Naive thymus-derived CD8-positive, alpha-beta T cell (primary cell): ENCODE measurements at regions not wholly inside any gene's neighbourhood (a gene's known extent, or its start where the extent isn't known, plus 50 kb on each side); places are given as distances from the start of the nearest gene placed in this dataset.

Experiments
- ATAC-seq, 2 donors: fragments of 150-1000 bp; cut with Tn5 transposase in 1 of 2; sonication (Bioruptor Pico), chemical (Tn5 transposase) in 1 of 2; 1 replicate in 1 of 2; 2 replicates in 1 of 2; pipeline ENCODE4 v1.10.0; 2021; ENCODE audit warnings: mild to moderate bottlenecking in 2 of 2, moderate library complexity in 2 of 2
- POLR2A ChIA-PET: fragments of 350-600 bp; sonication (Branson Sonifier 250); formaldehyde crosslinking; loops from one replicate; lab custom pipeline; 2021; ENCODE audit warnings: antibody characterized with exemption; lab: Charles Lee
- DNase-seq, 10 donors: peaks; one replicate each; pipeline versions ENCODE4 v3.0.0 to v3.0.0-alpha.2; 2020 to 2022
- H3K27ac Mint-ChIP-seq, 10 donors: one replicate each; pipeline ENCODE4 v1.8.0; 2020 to 2022; ENCODE audit warnings: mild to moderate bottlenecking in 10 of 10, mixed read lengths in 10 of 10, moderate library complexity in 4 of 10, inconsistent platforms in 1 of 10
- H3K27me3 Mint-ChIP-seq, 5 donors: one replicate each; pipeline ENCODE4 v1.8.0; 2021 to 2022; ENCODE audit warnings: mixed read lengths in 5 of 5
- H3K36me3 Mint-ChIP-seq, 3 donors: one replicate each; pipeline ENCODE4 v1.8.0; 2020 to 2022; ENCODE audit warnings: mixed read lengths in 3 of 3, mild to moderate bottlenecking in 2 of 3, inconsistent platforms in 1 of 3
- H3K4me1 Mint-ChIP-seq, 4 donors: one replicate each; pipeline ENCODE4 v1.8.0; 2021 to 2022; ENCODE audit warnings: mixed read lengths in 4 of 4
- H3K4me3 Mint-ChIP-seq, 10 donors: one replicate each; pipeline ENCODE4 v1.8.0; 2020 to 2022; ENCODE audit warnings: mild to moderate bottlenecking in 10 of 10, mixed read lengths in 10 of 10, moderate library complexity in 6 of 10, inconsistent platforms in 1 of 10
- H3K9me3 Mint-ChIP-seq, 9 donors: one replicate each; pipeline ENCODE4 v1.8.0; 2020 to 2022; ENCODE audit warnings: mixed read lengths in 9 of 9, mild to moderate bottlenecking in 3 of 9, inconsistent platforms in 1 of 9, moderate library complexity in 1 of 9

DNA sequence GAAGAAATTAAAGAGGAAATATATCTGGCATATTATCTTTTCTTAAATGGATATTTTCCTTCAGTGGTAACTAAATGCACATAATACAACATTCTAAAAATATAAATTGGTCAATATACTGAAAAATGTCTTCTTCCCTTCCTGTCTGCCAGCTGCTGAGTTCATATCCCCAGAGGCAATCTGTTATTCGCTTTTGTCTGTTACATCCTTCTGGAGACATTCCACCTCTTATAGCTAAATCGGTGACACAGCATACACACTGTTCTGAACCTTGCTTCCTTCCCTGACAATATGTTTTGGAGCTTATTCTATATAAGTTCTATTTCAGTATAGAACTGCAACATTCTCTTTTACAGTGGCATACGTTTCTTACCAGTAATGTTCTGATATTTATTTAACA, 147.8 kb downstream of the TENT4A start:
- POLR2A ChIA-PET, result no interaction called here
- ATAC-seq, result no peak

GRCh38 chr5:6861667-6862066, 148.4 kb downstream of the TENT4A start:
- no peak for ATAC-seq
- Mint-ChIP-seq H3K9me3 (peaks cover 0 to 10% (median 4%) of the 10 kb centered on the region in 9 donors), H3K4me1 (peaks cover 0 to 2% (median 0%) of the 10 kb centered on the region in 4 donors), H3K4me3 (no peak overlapping the region), H3K36me3 (peaks cover 0 to 2% (median 0%) of the 10 kb centered on the region in 3 donors), H3K27me3 (peaks cover 0 to 4% (median 1%) of the 10 kb centered on the region in 5 donors), H3K27ac (no peak overlapping the region)
- POLR2A ChIA-PET, result no interaction called here
- no peak for DNase-seq

More for the DNA sequence above, 147.8 kb downstream of the TENT4A start:
- Mint-ChIP-seq H3K27ac (no peak overlapping the region), H3K27me3 (peaks cover 0 to 4% (median 1%) of the 10 kb centered on the region in 5 donors), H3K4me1 (no peaks in the 10 kb centered on the region), H3K9me3 (peaks cover 0 to 10% (median 4%) of the 10 kb centered on the region in 9 donors), H3K4me3 (no peak overlapping the region), H3K36me3 (peaks cover 0 to 2% (median 0%) of the 10 kb centered on the region in 3 donors)
- no peak for DNase-seq

GRCh38 chr5:6862306-6862705, 149.1 kb downstream of the TENT4A start:
- H3K36me3 Mint-ChIP-seq, result peaks cover 0 to 2% (median 0%) of the 10 kb centered on the region in 3 donors
- H3K4me3 Mint-ChIP-seq, result no peak overlapping the region
- peaks cover 0 to 2% (median 0%) of the 10 kb centered on the region in 4 donors for H3K4me1 Mint-ChIP-seq
- POLR2A ChIA-PET, result no interaction called here
- DNase-seq, result no peak
- H3K27me3 Mint-ChIP-seq, result peaks cover 0 to 4% (median 1%) of the 10 kb centered on the region in 5 donors
- H3K27ac Mint-ChIP-seq, result no peak overlapping the region
- peaks cover 0 to 10% (median 4%) of the 10 kb centered on the region in 9 donors for H3K9me3 Mint-ChIP-seq
- no peak for ATAC-seq

GRCh38 chr5:6867712-6868111, 154.5 kb downstream of the TENT4A start:
- Mint-ChIP-seq H3K27me3 (no peaks in the 10 kb centered on the region), H3K36me3 (no peaks in the 10 kb centered on the region), H3K4me3 (no peak overlapping the region), H3K9me3 (peaks cover 0 to 7% (median 1%) of the 10 kb centered on the region in 9 donors), H3K4me1 (peaks cover 0 to 5% (median 0%) of the 10 kb centered on the region in 4 donors), H3K27ac (no peak overlapping the region)
- DNase-seq (no peak), ATAC-seq (no peak)
- POLR2A ChIA-PET, result no interaction called here

- Mint-ChIP-seq H3K4me3 (no peak overlapping the region), H3K4me1 (peaks cover 0 to 5% (median 0%) of the 10 kb centered on the region in 4 donors), H3K27me3 (no peaks in the 10 kb centered on the region), H3K36me3 (no peaks in the 10 kb centered on the region), H3K9me3 (peaks cover 0 to 4% (median 0%) of the 10 kb centered on the region in 9 donors), H3K27ac (no peak overlapping the region)
- DNase-seq, result no peak
- POLR2A ChIA-PET, result no interaction called here
- no peak for ATAC-seq
Measured at GRCh38 chr5:6868171-6868570, 154.9 kb downstream of the TENT4A start.

GRCh38 chr5:6868575-6869215, 155.5 kb downstream of the TENT4A start:
- no peak overlapping the region for H3K27ac Mint-ChIP-seq
- H3K27me3 Mint-ChIP-seq, result no peaks in the 10 kb centered on the region
- DNase-seq, result no peak
- POLR2A ChIA-PET, result no interaction called here
- H3K4me3 Mint-ChIP-seq, result no peak overlapping the region
- H3K4me1 Mint-ChIP-seq, result peaks cover 0 to 5% (median 0%) of the 10 kb centered on the region in 4 donors
- H3K9me3 Mint-ChIP-seq, result peaks cover 0 to 2% (median 0%) of the 10 kb centered on the region in 9 donors
- ATAC-seq, result no peak
- H3K36me3 Mint-ChIP-seq, result no peaks in the 10 kb centered on the region

GRCh38 chr5:6869677-6870076, 156.4 kb downstream of the TENT4A start:
- ATAC-seq, result no peak
- peaks cover 0 to 5% (median 0%) of the 10 kb centered on the region in 4 donors for H3K4me1 Mint-ChIP-seq
- no peak overlapping the region for H3K4me3 Mint-ChIP-seq
- no peaks in the 10 kb centered on the region for H3K36me3 Mint-ChIP-seq
- H3K9me3 Mint-ChIP-seq, result no peaks in the 10 kb centered on the region
- POLR2A ChIA-PET, result no interaction called here
- no peaks in the 10 kb centered on the region for H3K27me3 Mint-ChIP-seq
- H3K27ac Mint-ChIP-seq, result no peak overlapping the region
- DNase-seq, result no peak

DNA sequence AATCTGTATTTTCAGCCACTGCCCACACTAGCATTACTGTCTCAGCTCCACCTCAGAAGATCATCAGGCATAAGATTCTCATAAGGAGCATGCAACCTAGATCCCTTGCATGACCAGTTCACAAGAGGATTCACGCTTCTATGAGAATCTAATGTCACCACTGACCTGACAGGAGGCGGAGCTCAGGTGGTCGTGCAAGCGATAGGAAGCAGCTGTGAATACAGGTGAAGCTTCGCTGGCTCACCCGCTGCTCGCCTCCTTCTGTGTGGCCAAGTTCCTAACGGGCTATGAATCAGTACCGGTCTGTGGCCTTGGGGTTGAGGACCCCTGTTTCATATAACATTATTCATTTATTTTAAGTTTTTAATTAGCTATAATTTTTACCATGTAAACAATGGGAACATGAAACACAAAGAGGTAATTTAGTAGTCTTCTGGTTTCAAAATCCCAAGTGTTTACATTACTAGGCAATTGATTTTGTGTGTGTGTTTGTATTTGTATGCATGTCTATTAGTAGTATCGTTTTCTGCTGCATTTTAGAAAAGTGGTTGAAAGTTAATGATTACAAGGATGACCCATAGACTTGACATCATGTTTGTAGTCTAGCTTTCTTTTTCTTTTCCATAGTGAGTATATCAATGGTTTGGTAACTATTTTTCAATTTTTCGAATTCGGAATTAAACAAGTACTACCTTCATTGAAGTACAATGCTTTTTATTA, 159.4 kb downstream of the TENT4A start:
- H3K4me1 Mint-ChIP-seq, result peaks cover 0 to 2% (median 0%) of the 10 kb centered on the region in 4 donors
- no peak overlapping the region for H3K4me3 Mint-ChIP-seq
- no peaks in the 10 kb centered on the region for H3K9me3 Mint-ChIP-seq
- H3K27me3 Mint-ChIP-seq, result peaks cover 0 to 2% (median 0%) of the 10 kb centered on the region in 5 donors
- H3K27ac Mint-ChIP-seq, result no peak overlapping the region
- DNase-seq (no peak), ATAC-seq (no peak)
- POLR2A ChIA-PET, result no interaction called here
- H3K36me3 Mint-ChIP-seq, result no peaks in the 10 kb centered on the region

- no peak for DNase-seq
- no peak for ATAC-seq
- H3K4me1 Mint-ChIP-seq, result no peaks in the 10 kb centered on the region
- no peaks in the 10 kb centered on the region for H3K9me3 Mint-ChIP-seq
- H3K4me3 Mint-ChIP-seq, result no peak overlapping the region
- peaks cover 0 to 10% (median 2%) of the 10 kb centered on the region in 5 donors for H3K27me3 Mint-ChIP-seq
- no peaks in the 10 kb centered on the region for H3K36me3 Mint-ChIP-seq
- POLR2A ChIA-PET, result no interaction called here
- no peak overlapping the region for H3K27ac Mint-ChIP-seq
Measured at GRCh38 chr5:6873359-6873758, 160.1 kb downstream of the TENT4A start.

DNA sequence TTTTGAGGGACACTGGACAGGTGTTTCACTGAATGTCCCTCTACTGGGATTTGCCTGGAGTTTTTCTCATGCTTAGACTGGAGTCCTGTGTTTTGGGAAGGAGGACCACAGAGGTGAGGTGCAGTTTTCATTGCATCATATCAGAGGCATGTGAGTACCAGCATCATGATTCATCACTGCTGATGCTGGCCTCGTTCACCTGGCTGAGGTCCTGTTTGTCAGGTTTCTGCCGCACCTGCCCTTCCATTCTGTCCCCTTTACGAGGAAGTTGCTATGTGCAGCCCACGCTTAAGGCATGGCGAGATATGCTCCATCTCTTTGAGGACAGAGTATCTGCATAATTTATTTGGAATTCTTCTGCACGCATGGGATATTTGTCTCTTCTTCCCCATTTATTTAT, 162.1 kb downstream of the TENT4A start:
- POLR2A ChIA-PET, result no interaction called here
- DNase-seq, result no peak
- no peaks in the 10 kb centered on the region for H3K9me3 Mint-ChIP-seq
- H3K4me3 Mint-ChIP-seq, result no peak overlapping the region
- no peak for ATAC-seq
- H3K36me3 Mint-ChIP-seq, result no peaks in the 10 kb centered on the region
- no peaks in the 10 kb centered on the region for H3K4me1 Mint-ChIP-seq
- no peak overlapping the region for H3K27ac Mint-ChIP-seq
- peaks cover 0 to 10% (median 4%) of the 10 kb centered on the region in 5 donors for H3K27me3 Mint-ChIP-seq

GRCh38 chr5:6877986-6878828, 165.0 kb downstream of the TENT4A start:
- ATAC-seq (no peak), DNase-seq (no peak)
- no peaks in the 10 kb centered on the region for H3K36me3 Mint-ChIP-seq
- no peak overlapping the region for H3K4me3 Mint-ChIP-seq
- peaks cover 0 to 10% (median 4%) of the 10 kb centered on the region in 5 donors for H3K27me3 Mint-ChIP-seq
- no peaks in the 10 kb centered on the region for H3K9me3 Mint-ChIP-seq
- H3K27ac Mint-ChIP-seq, result no peak overlapping the region
- POLR2A ChIA-PET, result no interaction called here
- H3K4me1 Mint-ChIP-seq, result no peaks in the 10 kb centered on the region

GRCh38 chr5:6885581-6885980, 172.3 kb downstream of the TENT4A start:
- Mint-ChIP-seq H3K9me3 (peaks cover 0 to 47% (median 31%) of the 10 kb centered on the region in 9 donors), H3K4me3 (no peak overlapping the region), H3K4me1 (no peaks in the 10 kb centered on the region), H3K27me3 (peaks cover 0 to 4% (median 0%) of the 10 kb centered on the region in 5 donors), H3K27ac (no peak overlapping the region), H3K36me3 (peaks cover 0 to 37% (median 2%) of the 10 kb centered on the region in 3 donors)
- POLR2A ChIA-PET, result no interaction called here
- ATAC-seq (no peak), DNase-seq (no peak)
